AG09319 (cell line): ENCODE measurements at regions not wholly inside any gene's neighbourhood (a gene's known extent, or its start where the extent isn't known, plus 50 kb on each side); places are given as distances from the start of the nearest gene placed in this dataset.

ENCODE experiments used
- DNase-seq: peaks from one replicate; pipeline ENCODE4 v3.0.0-alpha.2; 2010; ENCODE audit warnings: low read depth; ENCODE audit errors: extremely low read depth
- CTCF ChIP-seq: IDR thresholded peaks from 2 replicates; pipeline ENCODE4 v1.5.1; 2011; ENCODE audit warnings: low read depth, mild to moderate bottlenecking, inconsistent platforms, low read length, moderate library complexity

DNA sequence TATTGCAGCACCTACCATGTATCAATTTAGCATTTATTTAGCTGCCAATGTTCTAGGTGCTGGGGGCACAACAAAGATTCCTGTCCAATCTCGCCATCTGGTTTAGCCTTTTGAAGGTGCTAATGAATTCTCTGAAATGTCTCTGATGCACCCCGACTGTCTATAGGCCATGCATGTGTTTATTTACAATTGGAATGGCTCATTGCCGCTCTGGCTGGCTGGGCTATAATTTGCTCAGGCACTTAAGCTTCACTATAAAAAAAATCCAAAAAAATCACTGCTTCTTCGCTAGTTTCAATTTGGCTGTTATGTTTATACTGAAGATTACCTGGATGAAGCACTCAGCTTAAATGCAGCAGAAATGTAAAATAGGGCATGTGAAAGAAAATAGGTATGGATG lies 115.0 kb upstream of the PAX6 start:
- no peak for DNase-seq
- TF ChIP-seq CTCF, result no peak

DNA sequence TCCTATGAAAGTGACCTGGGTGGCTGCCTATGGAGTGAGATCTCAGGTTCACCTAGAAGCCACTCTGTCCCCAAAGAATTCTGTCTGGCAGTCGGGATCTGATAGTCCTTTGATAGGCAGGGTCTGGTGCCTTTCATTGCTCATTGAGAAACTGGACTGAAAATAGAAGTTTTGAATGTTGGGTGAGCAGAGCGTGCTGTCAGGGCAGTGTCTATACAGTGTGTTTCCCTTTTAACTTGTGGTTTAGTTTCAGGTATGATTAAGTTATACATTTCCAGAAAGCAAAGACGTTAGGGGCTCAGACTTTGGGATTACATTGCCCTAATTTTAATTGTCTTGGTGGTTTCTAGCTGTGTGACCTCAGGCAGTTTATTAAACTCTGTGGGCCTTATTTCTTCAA lies 111.3 kb upstream of the PAX6 start:
- no peak for DNase-seq
- TF ChIP-seq CTCF, result no peak

GRCh38 chr11:31921081-31921480 lies 110.0 kb upstream of the PAX6 start:
- TF ChIP-seq CTCF, result no peak
- no peak for DNase-seq

DNA sequence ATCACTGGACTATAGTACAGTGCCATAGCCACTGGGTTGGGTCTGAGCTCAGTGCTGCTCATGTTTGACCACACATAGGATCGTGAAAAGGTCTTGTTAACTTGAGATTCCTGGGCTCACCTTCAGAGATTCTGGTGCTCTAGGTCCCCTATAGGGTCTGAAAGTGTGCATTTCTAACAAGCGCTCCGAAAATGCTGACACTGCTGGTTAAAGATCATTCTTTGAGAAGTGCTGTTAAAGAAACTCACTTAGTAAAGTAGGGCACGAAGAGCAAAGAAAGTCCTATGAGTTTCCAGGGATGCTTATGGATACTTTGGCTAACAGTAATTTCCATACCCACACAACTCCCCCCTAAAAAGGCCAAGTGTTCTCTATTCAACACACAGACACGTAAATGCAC lies 108.1 kb upstream of the PAX6 start:
- no peak for DNase-seq
- TF ChIP-seq CTCF, result no peak

DNA sequence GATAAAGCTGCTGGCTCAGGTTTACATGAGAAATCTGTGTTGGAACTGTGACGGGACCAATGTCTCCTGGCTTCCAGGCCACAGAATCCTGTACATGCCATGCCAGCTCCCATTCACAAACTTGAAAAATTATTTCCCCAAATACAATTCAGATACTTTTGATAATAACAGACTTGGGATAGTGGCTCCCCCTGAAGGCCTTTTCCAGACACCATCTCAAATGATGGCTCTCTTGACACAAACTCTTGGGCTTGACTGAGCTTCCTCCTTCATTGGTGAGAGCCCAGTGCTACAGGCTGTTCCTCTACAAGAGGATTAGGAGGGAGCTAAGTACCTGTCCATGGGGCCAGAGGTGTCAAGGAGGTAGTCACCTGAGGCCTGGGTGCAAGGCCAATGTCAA lies 104.7 kb upstream of the PAX6 start:
- TF ChIP-seq CTCF, result no peak
- no peak for DNase-seq

- no peak for DNase-seq
- no peak for TF ChIP-seq CTCF
These were observed 102.9 kb upstream of the PAX6 start for GRCh38 chr11:31913985-31914384.

- no peak for DNase-seq
- no peak for TF ChIP-seq CTCF
These were observed 101.7 kb upstream of the PAX6 start for GRCh38 chr11:31912808-31913207.
